MCF 10A (cell line): ENCODE measurements at regions not wholly inside any gene's neighbourhood (a gene's known extent, or its start where the extent isn't known, plus 50 kb on each side); places are given as distances from the start of the nearest gene placed in this dataset.

Source experiments
- BruUV-seq: library from RNA; stranded (reverse); fragments of 400-500 nt; replicated peaks from 2 replicates; lab custom pipeline; 2021; lab: Mats Ljungman, UMichigan
- CTCF ChIA-PET: fragments of 300-600 bp; sonication (Branson Sonifier 250); formaldehyde crosslinking; extraction: SDS; loops from one replicate; lab custom pipeline; 2021; ENCODE audit warnings: antibody characterized with exemption, inconsistent platforms; lab: Yijun Ruan, JAX
- POLR2A ChIA-PET: fragments of 300-600, 350-650 bp; sonication (Branson Sonifier 250); formaldehyde crosslinking; extraction: SDS; loops from one replicate; lab custom pipeline; 2020; ENCODE audit warnings: antibody characterized with exemption, inconsistent platforms; lab: Yijun Ruan, JAX
- DNase-seq: peaks from one replicate; pipeline ENCODE4 v3.0.0-alpha.2; 2018; ENCODE audit not compliant: unreplicated experiment
- H3K27ac Mint-ChIP-seq: one replicate; pipeline ENCODE4 v1.8.0; 2022; ENCODE audit warnings: mild to moderate bottlenecking, low read depth, mixed read lengths; ENCODE audit not compliant: unreplicated experiment
- H3K27me3 Mint-ChIP-seq: one replicate; pipeline ENCODE4 v1.8.0; 2022; ENCODE audit warnings: mixed read lengths; ENCODE audit not compliant: insufficient read depth, unreplicated experiment
- H3K36me3 Mint-ChIP-seq: one replicate; pipeline ENCODE4 v1.8.0; 2022; ENCODE audit warnings: mild to moderate bottlenecking, moderate library complexity, mixed read lengths; ENCODE audit not compliant: insufficient read depth, unreplicated experiment
- H3K4me1 Mint-ChIP-seq: one replicate; pipeline ENCODE4 v1.8.0; 2022; ENCODE audit warnings: mixed read lengths; ENCODE audit not compliant: insufficient read depth, unreplicated experiment
- H3K4me3 Mint-ChIP-seq: one replicate; pipeline ENCODE4 v1.8.0; 2022; ENCODE audit warnings: mild to moderate bottlenecking, moderate library complexity, mixed read lengths; ENCODE audit not compliant: unreplicated experiment
- H3K9me3 Mint-ChIP-seq: one replicate; pipeline ENCODE4 v1.8.0; 2022; ENCODE audit warnings: mixed read lengths; ENCODE audit not compliant: unreplicated experiment
- intact Hi-C: fragments of 100-400 bp; cut with micrococcal nuclease; formaldehyde crosslinking; loops from 2 replicates; pipeline ENCODE4 v1.14.1; 2022
- TF ChIP-seq, protein P1 (sequence below): fragments of 200-600 bp; IDR thresholded peaks from one replicate; pipeline ENCODE4 v1.8.0; 2022; ENCODE audit warnings: antibody characterized with exemption, mild to moderate bottlenecking; ENCODE audit not compliant: unreplicated experiment

GRCh38 chr11:116170526-116171120, 602.2 kb downstream of the BUD13 start:
- Mint-ChIP-seq H3K9me3 (peaks cover 47% of the 10 kb centered on the region), H3K27me3 (no peaks in the 10 kb centered on the region), H3K27ac (no peak overlapping the region), H3K4me3 (no peak overlapping the region), H3K4me1 (no peaks in the 10 kb centered on the region), H3K36me3 (peaks cover 4% of the 10 kb centered on the region)
- intact Hi-C loops: no loop called here
- CTCF ChIA-PET: no interaction called here
- POLR2A ChIA-PET: no interaction called here
- no peak for DNase-seq
- TF ChIP-seq, protein P1, sequence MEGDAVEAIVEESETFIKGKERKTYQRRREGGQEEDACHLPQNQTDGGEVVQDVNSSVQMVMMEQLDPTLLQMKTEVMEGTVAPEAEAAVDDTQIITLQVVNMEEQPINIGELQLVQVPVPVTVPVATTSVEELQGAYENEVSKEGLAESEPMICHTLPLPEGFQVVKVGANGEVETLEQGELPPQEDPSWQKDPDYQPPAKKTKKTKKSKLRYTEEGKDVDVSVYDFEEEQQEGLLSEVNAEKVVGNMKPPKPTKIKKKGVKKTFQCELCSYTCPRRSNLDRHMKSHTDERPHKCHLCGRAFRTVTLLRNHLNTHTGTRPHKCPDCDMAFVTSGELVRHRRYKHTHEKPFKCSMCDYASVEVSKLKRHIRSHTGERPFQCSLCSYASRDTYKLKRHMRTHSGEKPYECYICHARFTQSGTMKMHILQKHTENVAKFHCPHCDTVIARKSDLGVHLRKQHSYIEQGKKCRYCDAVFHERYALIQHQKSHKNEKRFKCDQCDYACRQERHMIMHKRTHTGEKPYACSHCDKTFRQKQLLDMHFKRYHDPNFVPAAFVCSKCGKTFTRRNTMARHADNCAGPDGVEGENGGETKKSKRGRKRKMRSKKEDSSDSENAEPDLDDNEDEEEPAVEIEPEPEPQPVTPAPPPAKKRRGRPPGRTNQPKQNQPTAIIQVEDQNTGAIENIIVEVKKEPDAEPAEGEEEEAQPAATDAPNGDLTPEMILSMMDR: no peak
- no TSS peak for BruUV-seq

DNA sequence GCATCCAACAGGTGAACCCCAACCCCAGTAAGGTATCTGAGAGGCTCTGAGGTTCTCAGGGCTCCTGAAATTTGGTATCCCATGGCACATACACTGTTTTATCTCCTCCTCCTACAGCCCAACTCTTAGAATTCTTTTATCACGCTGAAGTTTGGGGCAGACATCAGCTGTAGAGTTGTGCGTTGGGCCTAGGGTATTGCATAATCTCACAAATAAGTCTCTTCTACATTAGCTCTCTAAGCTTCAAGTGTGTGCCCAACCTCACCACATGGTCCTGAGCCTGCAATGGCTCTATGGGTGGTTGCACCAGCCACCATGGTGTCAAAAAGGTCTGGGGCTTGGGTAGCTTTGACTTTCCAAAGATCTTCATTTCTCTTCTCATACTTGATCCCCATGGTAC, 603.0 kb downstream of the BUD13 start:
- BruUV-seq: no TSS peak
- no peak for DNase-seq
- H3K4me1 Mint-ChIP-seq: no peaks in the 10 kb centered on the region
- ChIA-PET POLR2A (no interaction called here), CTCF (interaction anchor here (0.6 kb wide), 1 partner anchor 198 kb away, joined by 3 read pairs; no protein-coding TSS in a partner anchor)
- H3K9me3 Mint-ChIP-seq: peaks cover 56% of the 10 kb centered on the region
- TF ChIP-seq, protein P1: no peak
- H3K4me3 Mint-ChIP-seq: no peak overlapping the region
- H3K27me3 Mint-ChIP-seq: no peaks in the 10 kb centered on the region
- no peak overlapping the region for H3K27ac Mint-ChIP-seq
- intact Hi-C loops: no loop called here
- peaks cover 7% of the 10 kb centered on the region for H3K36me3 Mint-ChIP-seq

DNA sequence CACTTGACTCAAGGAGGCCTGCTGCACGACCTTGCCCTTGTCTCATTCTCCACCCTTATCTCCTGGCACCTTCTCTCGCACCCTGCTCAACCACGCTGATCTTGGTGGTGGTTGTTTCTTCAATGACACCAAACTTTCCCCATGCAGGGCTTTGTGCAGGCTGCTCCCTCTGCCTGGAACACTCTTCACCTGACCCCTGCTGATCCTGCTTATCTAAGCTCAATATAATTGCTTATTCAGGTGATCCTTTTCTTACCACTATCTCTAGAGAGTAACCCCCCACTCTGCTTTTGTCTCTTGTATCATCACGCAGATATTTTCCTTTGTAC, 604.4 kb downstream of the BUD13 start:
- Mint-ChIP-seq H3K27me3 (no peaks in the 10 kb centered on the region), H3K27ac (no peak overlapping the region), H3K4me3 (no peak overlapping the region), H3K4me1 (no peaks in the 10 kb centered on the region), H3K36me3 (peaks cover 7% of the 10 kb centered on the region), H3K9me3 (peaks cover 50% of the 10 kb centered on the region)
- DNase-seq: no peak
- intact Hi-C loops: no loop called here
- ChIA-PET CTCF (no interaction called here), POLR2A (no interaction called here)
- TF ChIP-seq, protein P1: no peak
- no TSS peak for BruUV-seq

DNA sequence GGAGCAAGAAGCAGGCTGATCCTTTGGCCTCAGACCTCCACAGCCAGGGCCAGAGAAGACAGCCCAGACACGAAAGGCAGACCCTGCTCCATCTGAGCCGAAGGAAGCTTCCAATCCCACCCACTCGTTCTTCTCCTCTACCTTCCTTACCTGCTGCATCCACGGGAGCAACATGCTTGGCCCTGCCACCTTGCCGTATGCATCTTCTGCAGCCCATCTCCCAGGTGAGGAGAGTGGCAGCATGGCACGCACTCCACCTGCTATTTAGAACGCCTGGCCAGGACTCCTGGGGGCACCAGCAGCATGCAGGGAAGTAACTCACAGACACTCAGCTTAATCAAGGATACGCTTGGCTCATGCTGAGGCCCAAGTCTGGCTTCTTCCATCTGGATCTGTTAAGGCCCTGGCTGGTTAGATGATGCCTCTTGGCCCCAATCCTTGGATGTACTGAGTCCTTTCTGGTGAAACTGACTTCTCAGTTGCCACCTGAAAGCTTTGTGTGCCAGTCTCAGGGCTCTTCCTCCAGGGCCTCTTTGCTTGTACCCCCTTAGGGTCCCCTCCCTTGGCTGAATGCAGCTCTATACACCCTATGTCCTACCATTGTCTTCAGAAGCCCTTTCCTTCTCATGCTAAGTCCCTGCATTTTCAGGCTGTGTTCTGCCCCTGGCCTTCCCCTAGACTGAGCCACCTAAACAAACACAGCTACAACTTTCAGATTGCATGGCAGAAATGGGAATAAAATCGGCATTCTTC, 604.9 kb downstream of the BUD13 start:
- CTCF ChIA-PET: no interaction called here
- POLR2A ChIA-PET: no interaction called here
- Mint-ChIP-seq H3K9me3 (peaks cover 50% of the 10 kb centered on the region), H3K27ac (no peak overlapping the region), H3K4me1 (no peaks in the 10 kb centered on the region), H3K27me3 (no peaks in the 10 kb centered on the region), H3K4me3 (no peak overlapping the region), H3K36me3 (peaks cover 7% of the 10 kb centered on the region)
- no TSS peak for BruUV-seq
- intact Hi-C loops: no loop called here
- no peak for DNase-seq
- TF ChIP-seq, protein P1: no peak
